GM23338 (cell line): ENCODE measurements at regions not wholly inside any gene's neighbourhood (a gene's known extent, or its start where the extent isn't known, plus 50 kb on each side); places are given as distances from the start of the nearest gene placed in this dataset.

Experiments
- ATAC-seq: fragments of 200-7000 bp; cut with Tn5 transposase; 3 replicates; pipeline ENCODE4 v1.9.1; 2020
- DNase-seq: peaks from one replicate; pipeline ENCODE4 v3.0.0-alpha.2; 2015; ENCODE audit warnings: low spot score
- H2AFZ ChIP-seq: fragments of 200-600 bp; sonication (generic); 2 replicates; pipeline ENCODE4 v1.8.0; 2016; ENCODE audit warnings: antibody characterized with exemption, mild to moderate bottlenecking, moderate library complexity
- H3F3A ChIP-seq: fragments of 200-600 bp; sonication (generic); replicated peaks from 2 replicates; pipeline ENCODE4 v1.8.0; 2017; ENCODE audit warnings: antibody characterized with exemption, mixed run types, low read depth
- H3K27ac ChIP-seq: fragments of 200-600 bp; sonication (generic); 2 replicates; pipeline ENCODE4 v1.6.1; 2016; ENCODE audit warnings: low read depth
- H3K27me3 ChIP-seq: fragments of 200-600 bp; sonication (generic); 2 replicates; pipeline ENCODE4 v1.8.0; 2016; ENCODE audit warnings: mild to moderate bottlenecking, mixed run types, moderate library complexity; ENCODE audit not compliant: insufficient read depth
- H3K36me3 ChIP-seq: fragments of 200-600 bp; sonication (generic); 2 replicates; pipeline ENCODE4 v1.8.0; 2016; ENCODE audit warnings: mild to moderate bottlenecking; ENCODE audit not compliant: insufficient read depth
- H3K4me1 ChIP-seq: fragments of 200-600 bp; sonication (generic); 2 replicates; pipeline ENCODE4 v1.8.0; 2016; ENCODE audit warnings: mild to moderate bottlenecking, moderate library complexity; ENCODE audit not compliant: insufficient read depth
- H3K4me2 ChIP-seq: fragments of 200-600 bp; sonication (generic); 2 replicates; pipeline ENCODE4 v1.7.1; 2017; ENCODE audit warnings: mixed run types
- H3K4me3 ChIP-seq: fragments of 200-600 bp; sonication (generic); 2 replicates; pipeline ENCODE4 v1.6.1; 2016; ENCODE audit warnings: mixed run types
- H3K79me2 ChIP-seq: fragments of 200-600 bp; sonication (generic); replicated peaks from 2 replicates; pipeline ENCODE4 v1.8.0; 2017; ENCODE audit warnings: mild to moderate bottlenecking; ENCODE audit not compliant: insufficient read depth
- H3K9me2 ChIP-seq: fragments of 200-600 bp; sonication (generic); 2 replicates; pipeline ENCODE4 v1.8.0; 2017; ENCODE audit not compliant: insufficient read depth
- H4K20me1 ChIP-seq: fragments of 200-600 bp; sonication (generic); replicated peaks from 2 replicates; pipeline ENCODE4 v1.8.0; 2017; ENCODE audit warnings: mild to moderate bottlenecking; ENCODE audit not compliant: insufficient read depth
- H3K27ac Mint-ChIP-seq: 2 replicates; pipeline ENCODE4 v1.8.0; 2020; ENCODE audit warnings: inconsistent platforms, mild to moderate bottlenecking, moderate library complexity, mixed read lengths
- H3K27me3 Mint-ChIP-seq: 3 replicates; pipeline ENCODE4 v1.8.0; 2022; ENCODE audit warnings: low read depth, mild to moderate bottlenecking, moderate library complexity, mixed read lengths, inconsistent platforms; ENCODE audit not compliant: insufficient read depth, poor library complexity
- H3K36me3 Mint-ChIP-seq: 3 replicates; pipeline ENCODE4 v1.8.0; 2021; ENCODE audit warnings: low read depth, mild to moderate bottlenecking, inconsistent platforms, moderate library complexity, mixed read lengths
- H3K4me1 Mint-ChIP-seq: 3 replicates; pipeline ENCODE4 v1.8.0; 2020; ENCODE audit warnings: mild to moderate bottlenecking, inconsistent platforms, mixed read lengths
- H3K4me3 Mint-ChIP-seq: 3 replicates; pipeline ENCODE4 v1.8.0; 2021; ENCODE audit warnings: moderate library complexity, mild to moderate bottlenecking, inconsistent platforms, mixed read lengths
- H3K9me3 Mint-ChIP-seq: 3 replicates; pipeline ENCODE4 v1.8.0; 2020; ENCODE audit warnings: moderate library complexity, mild to moderate bottlenecking, inconsistent platforms, mixed read lengths
- EZH2phosphoT487 ChIP-seq: fragments of 200-600 bp; sonication (generic); IDR thresholded peaks from one replicate; pipeline ENCODE4 v1.8.1; 2018; ENCODE audit warnings: antibody characterized with exemption; ENCODE audit not compliant: unreplicated experiment
- JUNB ChIP-seq: IDR thresholded peaks from one replicate; pipeline ENCODE4 v1.6.1; 2016; ENCODE audit warnings: antibody characterized with exemption; ENCODE audit not compliant: unreplicated experiment
- REST ChIP-seq: IDR thresholded peaks from one replicate; pipeline ENCODE4 v1.6.1; 2018; ENCODE audit warnings: antibody characterized with exemption; ENCODE audit not compliant: unreplicated experiment
- STAT1 ChIP-seq: IDR thresholded peaks from one replicate; pipeline ENCODE4 v1.6.1; 2016; ENCODE audit warnings: antibody characterized with exemption; ENCODE audit not compliant: unreplicated experiment
- ZNF462 ChIP-seq: fragments of 250-450 bp; sonication (Bioruptor Pico); IDR thresholded peaks from 2 replicates; pipeline ENCODE4 v1.5.0; 2020; ENCODE audit warnings: mild to moderate bottlenecking, moderate library complexity
- TF ChIP-seq, protein P1 (sequence below): IDR thresholded peaks from 2 replicates; pipeline ENCODE4 v1.6.1; 2016; ENCODE audit warnings: antibody characterized with exemption

- ATAC-seq = peak; percentile 75
- Histone ChIP-seq H3K4me2 (no peak overlapping the region), H3K27me3 (no peaks in the 10 kb centered on the region), H2AFZ (peak overlapping the region; percentile 88), H3K4me3 (no peak overlapping the region), H3K36me3 (no peaks in the 10 kb centered on the region), H3K79me2 (no peaks in the 10 kb centered on the region), H3K27ac (no peak overlapping the region), H3F3A (no peaks in the 10 kb centered on the region), H4K20me1 (no peaks in the 10 kb centered on the region), H3K9me2 (no peaks in the 10 kb centered on the region), H3K4me1 (peaks cover 10% of the 10 kb centered on the region)
- Mint-ChIP-seq H3K27me3 (peaks cover 4% of the 10 kb centered on the region), H3K4me3 (no peak overlapping the region), H3K4me1 (peaks cover 22% of the 10 kb centered on the region), H3K9me3 (no peaks in the 10 kb centered on the region), H3K36me3 (no peaks in the 10 kb centered on the region), H3K27ac (no peak overlapping the region)
- TF ChIP-seq REST = no peak
- no peak for TF ChIP-seq ZNF462 (CRISPR knock-in tag)
- TF ChIP-seq EZH2phosphoT487 = no peak
- TF ChIP-seq JUNB = no peak
- no peak for TF ChIP-seq STAT1
- TF ChIP-seq, protein P1, sequence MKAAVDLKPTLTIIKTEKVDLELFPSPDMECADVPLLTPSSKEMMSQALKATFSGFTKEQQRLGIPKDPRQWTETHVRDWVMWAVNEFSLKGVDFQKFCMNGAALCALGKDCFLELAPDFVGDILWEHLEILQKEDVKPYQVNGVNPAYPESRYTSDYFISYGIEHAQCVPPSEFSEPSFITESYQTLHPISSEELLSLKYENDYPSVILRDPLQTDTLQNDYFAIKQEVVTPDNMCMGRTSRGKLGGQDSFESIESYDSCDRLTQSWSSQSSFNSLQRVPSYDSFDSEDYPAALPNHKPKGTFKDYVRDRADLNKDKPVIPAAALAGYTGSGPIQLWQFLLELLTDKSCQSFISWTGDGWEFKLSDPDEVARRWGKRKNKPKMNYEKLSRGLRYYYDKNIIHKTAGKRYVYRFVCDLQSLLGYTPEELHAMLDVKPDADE = no peak
- DNase-seq = no peak
These were observed 134.0 kb downstream of the LRIG2 start for GRCh38 chr1:113207019-113207418.
